Gastroesophageal sphincter (tissue), 4 donors: ENCODE measurements at regions not wholly inside any gene's neighbourhood (a gene's known extent, or its start where the extent isn't known, plus 50 kb on each side); places are given as distances from the start of the nearest gene placed in this dataset.

ENCODE experiments used
- ATAC-seq: fragments of 150-250 bp; one replicate; pipeline ENCODE4 v1.9.1; 2016; ENCODE audit warnings: mild to moderate bottlenecking, moderate library complexity
- H3K27ac ChIP-seq, 4 donors: fragments of 200-600 bp; sonication (generic) in 3 of 4; 1 replicate in 3 of 4; 2 replicates in 1 of 4; pipeline ENCODE4 v1.5.1; 2016 to 2019
- H3K27me3 ChIP-seq: fragments of 200-600 bp; sonication (generic); one replicate; pipeline ENCODE4 v1.5.1; 2019
- H3K36me3 ChIP-seq, 2 donors: fragments of 200-600 bp; sonication (generic); one replicate each; pipeline ENCODE4 v1.5.1; 2019; ENCODE audit warnings: control low read depth in 1 of 2
- H3K4me1 ChIP-seq, 3 donors: fragments of 200-600 bp; sonication (generic); 1 replicate in 2 of 3; 2 replicates in 1 of 3; pipeline ENCODE4 v1.5.1; 2016 to 2019; ENCODE audit warnings: control low read depth in 2 of 3
- H3K4me3 ChIP-seq, 2 donors: fragments of 200-600 bp; sonication (generic); one replicate each; pipeline ENCODE4 v1.5.1; 2019; ENCODE audit warnings: mild to moderate bottlenecking in 1 of 2, moderate library complexity in 1 of 2
- H3K9me3 ChIP-seq, 3 donors: fragments of 200-600 bp; sonication (generic); one replicate each; pipeline ENCODE4 v1.5.1; 2017 to 2019; ENCODE audit warnings: control low read depth in 2 of 3
- CTCF ChIP-seq, 4 experiments: fragments of 200-600 bp in 2 of 4; fragments of 450-650 bp in 2 of 4; sonication (generic) in 1 of 4; IDR thresholded peaks; one replicate each; pipeline ENCODE4 v1.5.1; 2017 to 2019; ENCODE audit warnings: antibody characterized with exemption in 4 of 4, mild to moderate bottlenecking in 2 of 4, moderate library complexity in 2 of 4
- EP300 ChIP-seq: sonication (generic); formaldehyde crosslinking; IDR thresholded peaks from one replicate; pipeline ENCODE4 v1.6.1; 2017; ENCODE audit warnings: antibody characterized with exemption, mild to moderate bottlenecking
- POLR2A ChIP-seq, 2 donors: fragments of 450-650 bp; IDR thresholded peaks; one replicate each; pipeline ENCODE4 v1.6.1; 2017; ENCODE audit warnings: antibody characterized with exemption in 2 of 2, mild to moderate bottlenecking in 2 of 2, moderate library complexity in 1 of 2
- POLR2AphosphoS5 ChIP-seq: sonication (generic); formaldehyde crosslinking; IDR thresholded peaks from one replicate; pipeline ENCODE4 v1.6.1; 2017; ENCODE audit warnings: antibody characterized with exemption
- WGBS, 2 donors: methylation state at CpG; one replicate each; pipeline ENCODE4 v1.1.5; 2018; ENCODE audit warnings: low coverage in 1 of 2; 5-methylcytosine and 5-hydroxymethylcytosine counted together

- H3K27me3 ChIP-seq: no peaks in the 10 kb centered on the region
- H3K9me3 ChIP-seq: no peaks in the 10 kb centered on the region
- no peak overlapping the region for H3K4me3 ChIP-seq
- no peak for ATAC-seq
- no peak overlapping the region for H3K27ac ChIP-seq
- TF ChIP-seq CTCF (IDR thresholded peaks at IDR 0.05): no peak
- no peak for TF ChIP-seq EP300
- no peak for TF ChIP-seq POLR2AphosphoS5
- TF ChIP-seq POLR2A (IDR thresholded peaks at IDR 0.05): no peak
- no peaks in the 10 kb centered on the region for H3K4me1 ChIP-seq
- H3K36me3 ChIP-seq: no peaks in the 10 kb centered on the region
- 62 to 69% methylated on average over 4 of the region's 4 CpGs for WGBS, 2 donors
Measured at GRCh38 chr2:175750195-175750594, 251.9 kb downstream of the LNPK start.

DNA sequence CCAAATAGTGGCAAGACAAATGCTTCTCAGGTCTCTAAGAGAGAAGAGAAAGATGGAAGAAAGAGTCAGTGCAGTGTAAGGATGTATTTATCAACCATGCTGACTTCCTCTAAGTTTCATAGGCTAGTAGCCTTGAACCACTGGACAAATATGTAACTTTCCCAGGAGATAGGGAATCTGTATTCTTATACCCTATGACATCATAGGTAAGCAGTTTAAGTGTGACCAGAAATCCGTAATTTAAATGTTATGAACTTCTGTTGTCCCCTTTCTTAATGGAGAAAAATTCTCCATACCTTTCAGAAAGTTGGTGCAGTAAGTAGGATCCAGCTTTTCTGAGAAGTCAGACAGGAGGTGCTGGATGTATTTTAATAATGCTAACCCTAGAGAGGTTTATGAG, 256.2 kb downstream of the LNPK start:
- Histone ChIP-seq H3K27me3 (no peaks in the 10 kb centered on the region), H3K9me3 (no peaks in the 10 kb centered on the region), H3K4me1 (no peaks in the 10 kb centered on the region), H3K36me3 (no peaks in the 10 kb centered on the region), H3K4me3 (no peak overlapping the region), H3K27ac (no peak overlapping the region)
- TF ChIP-seq POLR2A (IDR thresholded peaks at IDR 0.05) (no peak), POLR2AphosphoS5 (no peak), EP300 (no peak), CTCF (IDR thresholded peaks at IDR 0.05) (no peak)
- no peak for ATAC-seq
- 33% methylated on average over 1 of the region's 1 CpG; no CpG with 5 or more reads in 1 of the 2 donors for WGBS, 2 donors

DNA sequence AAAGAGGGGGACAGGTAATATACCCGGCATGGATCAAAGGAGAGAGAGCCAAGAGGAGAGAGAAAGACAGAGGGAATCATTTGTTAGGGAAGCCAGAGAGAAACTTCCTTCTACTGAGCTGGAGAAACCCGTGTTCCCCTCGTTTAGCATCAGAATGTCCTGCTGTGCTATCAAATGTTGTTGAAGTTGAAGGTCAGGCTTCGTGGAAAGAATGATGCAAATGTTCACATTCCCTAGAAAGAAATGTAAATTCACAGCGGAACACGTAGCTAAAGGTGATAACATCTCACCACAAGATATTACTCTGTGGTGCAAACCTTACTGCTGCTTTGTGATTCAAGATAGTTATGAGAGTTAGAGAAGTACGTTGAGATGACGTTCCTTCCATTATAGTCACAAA, 258.1 kb downstream of the LNPK start:
- TF ChIP-seq CTCF (IDR thresholded peaks at IDR 0.05) (no peak), POLR2A (IDR thresholded peaks at IDR 0.05) (no peak), EP300 (no peak), POLR2AphosphoS5 (no peak)
- H3K9me3 ChIP-seq: no peaks in the 10 kb centered on the region
- no peaks in the 10 kb centered on the region for H3K4me1 ChIP-seq
- H3K36me3 ChIP-seq: no peaks in the 10 kb centered on the region
- ATAC-seq: no peak
- no peak overlapping the region for H3K27ac ChIP-seq
- WGBS, 2 donors: 40 to 44% methylated on average over 8 of the region's 8 CpGs
- no peak overlapping the region for H3K4me3 ChIP-seq
- no peaks in the 10 kb centered on the region for H3K27me3 ChIP-seq

- Histone ChIP-seq H3K27ac (no peak overlapping the region), H3K4me3 (no peak overlapping the region), H3K27me3 (no peaks in the 10 kb centered on the region), H3K9me3 (no peaks in the 10 kb centered on the region), H3K4me1 (no peaks in the 10 kb centered on the region), H3K36me3 (no peaks in the 10 kb centered on the region)
- no peak for TF ChIP-seq CTCF (IDR thresholded peaks at IDR 0.05)
- TF ChIP-seq POLR2A (IDR thresholded peaks at IDR 0.05): no peak
- 13 to 18% methylated on average over 1 of the region's 1 CpG for WGBS, 2 donors
- ATAC-seq: no peak
Measured at GRCh38 chr2:175743011-175743410, 259.1 kb downstream of the LNPK start.

DNA sequence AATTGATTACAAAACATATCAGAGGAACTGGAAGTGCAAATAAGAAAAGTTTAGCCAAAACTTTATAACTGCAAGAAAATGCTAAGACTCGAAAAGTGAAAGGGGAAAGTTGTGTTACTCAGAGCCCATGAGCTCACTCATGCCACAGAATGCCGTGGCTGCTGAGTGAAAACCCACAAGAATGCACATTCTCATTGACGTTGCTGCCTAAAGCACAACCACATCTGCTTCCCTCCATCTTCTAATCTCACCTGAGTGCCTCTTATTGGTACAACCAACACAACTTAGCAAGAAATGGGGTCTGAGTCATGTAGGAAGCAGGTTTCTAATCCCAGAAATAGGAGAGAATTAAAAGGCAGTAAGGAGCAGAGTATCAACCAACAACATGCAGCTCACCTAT, 259.7 kb downstream of the LNPK start:
- no peak for ATAC-seq
- Histone ChIP-seq H3K4me1 (no peaks in the 10 kb centered on the region), H3K36me3 (no peaks in the 10 kb centered on the region), H3K4me3 (no peak overlapping the region), H3K9me3 (no peaks in the 10 kb centered on the region), H3K27ac (no peak overlapping the region), H3K27me3 (no peaks in the 10 kb centered on the region)
- TF ChIP-seq POLR2A (IDR thresholded peaks at IDR 0.05) (no peak), POLR2AphosphoS5 (no peak), EP300 (no peak), CTCF (IDR thresholded peaks at IDR 0.05) (no peak)
- 76% methylated on average over 3 of the region's 3 CpGs; no CpG with 5 or more reads in 1 of the 2 donors for WGBS, 2 donors
